ENCODE measurements at regions not wholly inside any gene's neighbourhood (a gene's known extent, or its start where the extent isn't known, plus 50 kb on each side); places are given as distances from the start of the nearest gene placed in this dataset.

GRCh38 chr20:24831232-24831631 is 117.8 kb upstream of the CST7 start:
- no peak for DNase-seq
- Histone ChIP-seq H3K4me1 (ENCODE audit: insufficient read depth) (no peaks in the 10 kb centered on the region), H3K27ac (no peak overlapping the region), H3K36me3 (no peaks in the 10 kb centered on the region), H3K4me3 (no peak overlapping the region), H3K27me3 (no peaks in the 10 kb centered on the region), H3K9me3 (no peaks in the 10 kb centered on the region)
- TF ChIP-seq CTCF (IDR thresholded peaks at IDR 0.05) (no peak), POLR2A (IDR thresholded peaks at IDR 0.05) (no peak), EP300 (IDR thresholded peaks at IDR 0.05) (no peak)
- WGBS, 3 donors, result 75 to 91% (median 85%) methylated on average over 1 of the region's 1 CpG
- intact Hi-C loops (cut with DNase I), result no loop called here

GRCh38 chr20:24832518-24832917 is 116.6 kb upstream of the CST7 start:
- Histone ChIP-seq H3K27me3 (no peaks in the 10 kb centered on the region), H3K27ac (no peak overlapping the region), H3K36me3 (no peaks in the 10 kb centered on the region), H3K4me3 (no peak overlapping the region), H3K9me3 (no peaks in the 10 kb centered on the region), H3K4me1 (ENCODE audit: insufficient read depth) (no peaks in the 10 kb centered on the region)
- 79 to 87% (median 85%) methylated on average over 6 of the region's 6 CpGs for WGBS, 3 donors
- no peak for DNase-seq
- TF ChIP-seq EP300 (IDR thresholded peaks at IDR 0.05), result no peak
- no peak for TF ChIP-seq CTCF (IDR thresholded peaks at IDR 0.05)
- no peak for TF ChIP-seq POLR2A (IDR thresholded peaks at IDR 0.05)
- intact Hi-C loops (cut with DNase I), result no loop called here

- H3K4me3 ChIP-seq, result no peak overlapping the region
- H3K36me3 ChIP-seq, result no peaks in the 10 kb centered on the region
- no peak for DNase-seq
- WGBS, 3 donors, result 62 to 67% (median 67%) methylated on average over 6 of the region's 6 CpGs
- intact Hi-C loops (cut with DNase I), result no loop called here
- H3K27me3 ChIP-seq, result no peaks in the 10 kb centered on the region
- H3K27ac ChIP-seq, result no peak overlapping the region
- H3K9me3 ChIP-seq, result no peaks in the 10 kb centered on the region
- H3K4me1 ChIP-seq (ENCODE audit: insufficient read depth), result no peaks in the 10 kb centered on the region
- TF ChIP-seq CTCF (IDR thresholded peaks at IDR 0.05) (no peak), EP300 (IDR thresholded peaks at IDR 0.05) (no peak), POLR2A (IDR thresholded peaks at IDR 0.05) (no peak)
Observed at GRCh38 chr20:24833592-24833991, 115.5 kb upstream of the CST7 start.

GRCh38 chr20:24834310-24834709 is 114.8 kb upstream of the CST7 start:
- 88 to 100% (median 88%) methylated on average over 1 of the region's 1 CpG for WGBS, 3 donors
- no peak overlapping the region for H3K27ac ChIP-seq
- no peaks in the 10 kb centered on the region for H3K27me3 ChIP-seq
- intact Hi-C loops (cut with DNase I), result no loop called here
- no peaks in the 10 kb centered on the region for H3K4me1 ChIP-seq (ENCODE audit: insufficient read depth)
- H3K4me3 ChIP-seq, result no peak overlapping the region
- H3K36me3 ChIP-seq, result no peaks in the 10 kb centered on the region
- no peaks in the 10 kb centered on the region for H3K9me3 ChIP-seq
- DNase-seq, result no peak
- TF ChIP-seq CTCF (IDR thresholded peaks at IDR 0.05), result no peak
- no peak for TF ChIP-seq EP300 (IDR thresholded peaks at IDR 0.05)
- TF ChIP-seq POLR2A (IDR thresholded peaks at IDR 0.05), result no peak

- intact Hi-C loops (cut with DNase I), result no loop called here
- 42 to 51% (median 48%) methylated on average over 5 of the region's 5 CpGs for WGBS, 3 donors
Observed at GRCh38 chr20:24835195-24835594, 113.9 kb upstream of the CST7 start.

More at GRCh38 chr20:24835195-24835594, 113.9 kb upstream of the CST7 start:
- no peak for DNase-seq
- H3K36me3 ChIP-seq, result no peaks in the 10 kb centered on the region
- H3K27ac ChIP-seq, result no peak overlapping the region
- H3K9me3 ChIP-seq, result no peaks in the 10 kb centered on the region
- no peak overlapping the region for H3K4me3 ChIP-seq
- no peaks in the 10 kb centered on the region for H3K27me3 ChIP-seq
- H3K4me1 ChIP-seq (ENCODE audit: insufficient read depth), result no peaks in the 10 kb centered on the region
- no peak for TF ChIP-seq EP300 (IDR thresholded peaks at IDR 0.05)
- no peak for TF ChIP-seq CTCF (IDR thresholded peaks at IDR 0.05)
- TF ChIP-seq POLR2A (IDR thresholded peaks at IDR 0.05), result no peak

All from ovary (tissue), 7 donors.